HepG2 (cell line): ENCODE measurements at regions not wholly inside any gene's neighbourhood (a gene's known extent, or its start where the extent isn't known, plus 50 kb on each side); places are given as distances from the start of the nearest gene placed in this dataset.

Experiments
- ATAC-seq: fragments of 200-7000 bp; cut with Tn5 transposase; 3 replicates; pipeline ENCODE4 v1.9.1; 2020; ENCODE audit warnings: mild to moderate bottlenecking, moderate library complexity
- BruUV-seq: library from RNA; stranded (reverse); fragments of 400-500 nt; replicated peaks from 2 replicates; lab custom pipeline; 2021; lab: Mats Ljungman, UMichigan
- CTCF ChIA-PET: fragments of 300-600 bp; formaldehyde crosslinking; extraction: SDS; loops from one replicate; lab custom pipeline; 2021; ENCODE audit warnings: low total read pairs, inconsistent platforms, low intra/inter-chr PET ratio; lab: Yijun Ruan, JAX
- POLR2A ChIA-PET: fragments of 350-600 bp; sonication (Branson Sonifier 250); formaldehyde crosslinking; loops from one replicate; lab custom pipeline; 2020; ENCODE audit warnings: antibody characterized with exemption, inconsistent platforms; lab: Yijun Ruan, JAX
- DNase-seq: peaks from one replicate; pipeline ENCODE4 v3.0.0-alpha.2; 2015; ENCODE audit warnings: low spot score
- FAIRE-seq: peaks from 3 replicates; lab custom pipeline; 2011; peaks lifted over from hg19 to GRCh38; lab: Jason Lieb, UNC
- H2AFZ ChIP-seq: one replicate; pipeline ENCODE4 v1.6.1; 2011; ENCODE audit warnings: low read length, inconsistent platforms
- H3K27ac ChIP-seq: fragments of 300-600 bp; 3 replicates; pipeline ENCODE4 v1.8.0; 2011; ENCODE audit warnings: mixed run types, mild to moderate bottlenecking, mixed read lengths, low read length, inconsistent platforms; ENCODE audit not compliant: insufficient read depth; ENCODE audit errors: extremely low read length
- H3K27me3 ChIP-seq, 2 experiments: fragments of 200-600 bp in 1 of 2; 2 replicates in 1 of 2; 3 replicates in 1 of 2; pipeline versions ENCODE4 v1.6.0 to v1.8.0; 2011; ENCODE audit warnings: low read length in 2 of 2, mild to moderate bottlenecking in 2 of 2, moderate library complexity in 2 of 2, inconsistent platforms in 1 of 2; ENCODE audit not compliant: insufficient read depth in 2 of 2, control insufficient read depth in 1 of 2
- H3K36me3 ChIP-seq, 2 experiments: fragments of 200-600 bp in 1 of 2; replicated peaks in 1 of 2; 2 replicates in 1 of 2; 3 replicates in 1 of 2; pipeline versions ENCODE4 v1.5.1 to v1.8.0; 2011; ENCODE audit warnings: low read length in 2 of 2, inconsistent platforms in 1 of 2; ENCODE audit not compliant: insufficient read depth in 2 of 2, control insufficient read depth in 1 of 2
- H3K4me1 ChIP-seq: 2 replicates; pipeline ENCODE4 v1.5.1; 2012; ENCODE audit warnings: low read length, inconsistent platforms; ENCODE audit not compliant: insufficient read depth
- H3K4me2 ChIP-seq: 2 replicates; pipeline ENCODE4 v1.6.0; 2011; ENCODE audit warnings: low read depth, low read length, inconsistent platforms
- H3K4me3 ChIP-seq, 3 experiments: fragments of 200-600 bp in 1 of 3; sonication (generic), shearing (Covaris generic) in 1 of 3; replicated peaks in 1 of 3; 2 replicates each; pipeline ENCODE4 v1.5.1; 2011 to 2016; ENCODE audit warnings: low read length in 3 of 3, inconsistent platforms in 2 of 3, low read depth in 2 of 3, mild to moderate bottlenecking in 2 of 3, control low read depth in 1 of 3, mixed read lengths in 1 of 3; ENCODE audit not compliant: insufficient read depth in 1 of 3
- H3K79me2 ChIP-seq: one replicate; pipeline ENCODE4 v1.6.1; 2011; ENCODE audit warnings: low read length, inconsistent platforms; ENCODE audit not compliant: insufficient read depth
- H3K9ac ChIP-seq: 2 replicates; pipeline ENCODE4 v1.6.0; 2011; ENCODE audit warnings: mild to moderate bottlenecking, low read depth, low read length, inconsistent platforms; ENCODE audit not compliant: insufficient read depth
- H3K9me3 ChIP-seq: 2 replicates; pipeline ENCODE4 v1.5.1; 2012; ENCODE audit warnings: mild to moderate bottlenecking, low read length
- H4K20me1 ChIP-seq: 2 replicates; pipeline ENCODE4 v1.6.0; 2011; ENCODE audit warnings: inconsistent platforms, mild to moderate bottlenecking, low read length, moderate library complexity; ENCODE audit not compliant: insufficient read depth
- ATF7-NPFF ChIP-seq: sonication (generic); formaldehyde crosslinking; IDR thresholded peaks from 2 replicates; pipeline ENCODE4 v1.8.1; 2023; ENCODE audit warnings: mild to moderate bottlenecking, low read depth, missing genetic modification reagents, moderate library complexity
- CCAR2 ChIP-seq: fragments of 200-400 bp; formaldehyde crosslinking; optimal IDR thresholded peaks from 2 replicates; pipeline ENCODE3; 2018; ENCODE audit warnings: low read depth, mild to moderate bottlenecking, low read length, moderate library complexity
- GPN1 ChIP-seq: sonication (generic); formaldehyde crosslinking; IDR thresholded peaks from 2 replicates; pipeline ENCODE4 v1.5.1; 2020; ENCODE audit warnings: missing genetic modification reagents, borderline replicate concordance
- KAT7 ChIP-seq: IDR thresholded peaks from 2 replicates; pipeline ENCODE4 v1.6.1; 2018; ENCODE audit warnings: borderline replicate concordance, missing compliant biosample characterization
- MED8 ChIP-seq: sonication (generic); formaldehyde crosslinking; IDR thresholded peaks from 2 replicates; pipeline ENCODE4 v1.8.1; 2023; ENCODE audit warnings: mild to moderate bottlenecking, missing genetic modification reagents; ENCODE audit not compliant: insufficient replicate concordance
- MLLT10 ChIP-seq: sonication (generic); formaldehyde crosslinking; IDR thresholded peaks from 2 replicates; pipeline ENCODE4 v1.4.0; 2020; ENCODE audit warnings: missing genetic modification reagents
- NFATC3 ChIP-seq: sonication (generic); formaldehyde crosslinking; IDR thresholded peaks from 2 replicates; pipeline ENCODE4 v1.5.1; 2020; ENCODE audit warnings: mild to moderate bottlenecking, missing genetic modification reagents
- PITX1 ChIP-seq: sonication (generic); formaldehyde crosslinking; IDR thresholded peaks from 2 replicates; pipeline ENCODE4 v1.5.1; 2020; ENCODE audit warnings: mild to moderate bottlenecking, missing genetic modification reagents
- ZNF282 ChIP-seq: fragments of 450-650 bp; IDR thresholded peaks from 2 replicates; pipeline ENCODE4 v1.6.1; 2018; ENCODE audit not compliant: partially characterized antibody
- ZNF33A ChIP-seq: sonication (generic); formaldehyde crosslinking; IDR thresholded peaks from 2 replicates; pipeline ENCODE4 v1.5.1; 2020; ENCODE audit warnings: missing genetic modification reagents, mild to moderate bottlenecking, moderate library complexity, borderline replicate concordance
- ZNF350 ChIP-seq: sonication (generic); formaldehyde crosslinking; IDR thresholded peaks from 2 replicates; pipeline ENCODE4 v1.4.0; 2020; ENCODE audit warnings: mild to moderate bottlenecking, low read depth, missing genetic modification reagents, borderline replicate concordance
- ZNF619 ChIP-seq: sonication (generic); formaldehyde crosslinking; IDR thresholded peaks from 2 replicates; pipeline ENCODE4 v1.4.0; 2020; ENCODE audit warnings: mild to moderate bottlenecking, missing genetic modification reagents
- ZNF674 ChIP-seq: sonication (generic); formaldehyde crosslinking; IDR thresholded peaks from 2 replicates; pipeline ENCODE4 v1.5.0; 2020; ENCODE audit warnings: low read depth, mild to moderate bottlenecking, missing genetic modification reagents
- WGBS: methylation state at CpG from one replicate; pipeline ENCODE4 v1.1.6; 2017; ENCODE audit warnings: low lambda C conversion rate; 5-methylcytosine and 5-hydroxymethylcytosine counted together
- in situ Hi-C: cut with HindIII; loops from 2 replicates; pipeline ENCODE4 v1.10.0; 2017; ENCODE audit warnings: low pct_unique_long_range_greater_than_20kb; ENCODE audit not compliant: extremely low pct_ligation_motif_present
- intact Hi-C: fragments of 100-400 bp; cut with micrococcal nuclease; formaldehyde crosslinking; loops from one replicate; pipeline ENCODE4 v1.10.0; 2022; ENCODE audit not compliant: unreplicated experiment
- TF ChIP-seq, protein P1 (sequence below): sonication (generic); formaldehyde crosslinking; IDR thresholded peaks from 2 replicates; pipeline ENCODE4 v1.5.1; 2020; ENCODE audit warnings: missing genetic modification reagents, mild to moderate bottlenecking, borderline replicate concordance
- TF ChIP-seq, protein P2 (sequence below): sonication (generic); formaldehyde crosslinking; IDR thresholded peaks from 2 replicates; pipeline ENCODE4 v1.8.0; 2022; ENCODE audit warnings: low read depth, missing genetic modification reagents
- TF ChIP-seq, protein P3 (sequence below): sonication (generic); formaldehyde crosslinking; IDR thresholded peaks from 2 replicates; pipeline ENCODE4 v1.5.0; 2020; ENCODE audit warnings: missing genetic modification reagents, mild to moderate bottlenecking, borderline replicate concordance
- TF ChIP-seq, protein P4 (sequence below): sonication (generic); formaldehyde crosslinking; IDR thresholded peaks from 2 replicates; pipeline ENCODE4 v1.4.0; 2020; ENCODE audit warnings: mild to moderate bottlenecking, missing genetic modification reagents
- TF ChIP-seq, protein P5 (sequence below): sonication (generic); formaldehyde crosslinking; IDR thresholded peaks from 2 replicates; pipeline ENCODE4 v1.4.0; 2020; ENCODE audit warnings: mild to moderate bottlenecking, low read depth, missing genetic modification reagents

DNA sequence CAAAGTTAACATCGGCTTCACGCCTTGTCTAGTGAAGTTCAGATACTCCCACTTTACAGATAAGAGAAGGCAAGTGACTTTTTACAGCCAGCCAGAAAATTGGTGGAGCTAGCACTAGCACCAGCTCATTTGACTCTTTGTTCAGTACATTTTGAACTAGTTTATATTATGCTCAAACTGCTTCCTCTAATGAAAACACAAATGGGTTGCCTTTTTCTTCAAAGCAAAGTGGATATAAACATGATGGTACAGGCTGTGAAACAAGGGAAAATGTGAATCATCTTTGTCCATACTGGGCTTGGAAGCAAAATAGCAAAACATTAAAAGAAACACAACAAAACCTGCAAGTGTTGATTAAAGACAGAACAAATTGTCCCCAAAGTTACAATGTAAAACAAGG lies 99.6 kb upstream of the LHCGR start:
- WGBS = 2% methylated on average over 2 of the region's 2 CpGs
- no TSS peak for BruUV-seq
- Histone ChIP-seq H3K27ac (no peak overlapping the region), H3K27me3 (no peaks in the 10 kb centered on the region), H3K36me3 (no peaks in the 10 kb centered on the region), H2AFZ (no peak overlapping the region), H3K9me3 (no peaks in the 10 kb centered on the region), H3K79me2 (no peaks in the 10 kb centered on the region), H3K4me3 (no peak overlapping the region), H3K9ac (no peak overlapping the region), H3K4me1 (no peaks in the 10 kb centered on the region), H3K4me2 (no peak overlapping the region), H4K20me1 (no peaks in the 10 kb centered on the region)
- DNase-seq = no peak
- no peak for ATAC-seq
- no peak for FAIRE-seq
- CTCF ChIA-PET = no interaction called here
- in situ Hi-C loops = no loop called here
- POLR2A ChIA-PET = no interaction called here
- intact Hi-C loops = no loop called here
- TF ChIP-seq, protein P1, sequence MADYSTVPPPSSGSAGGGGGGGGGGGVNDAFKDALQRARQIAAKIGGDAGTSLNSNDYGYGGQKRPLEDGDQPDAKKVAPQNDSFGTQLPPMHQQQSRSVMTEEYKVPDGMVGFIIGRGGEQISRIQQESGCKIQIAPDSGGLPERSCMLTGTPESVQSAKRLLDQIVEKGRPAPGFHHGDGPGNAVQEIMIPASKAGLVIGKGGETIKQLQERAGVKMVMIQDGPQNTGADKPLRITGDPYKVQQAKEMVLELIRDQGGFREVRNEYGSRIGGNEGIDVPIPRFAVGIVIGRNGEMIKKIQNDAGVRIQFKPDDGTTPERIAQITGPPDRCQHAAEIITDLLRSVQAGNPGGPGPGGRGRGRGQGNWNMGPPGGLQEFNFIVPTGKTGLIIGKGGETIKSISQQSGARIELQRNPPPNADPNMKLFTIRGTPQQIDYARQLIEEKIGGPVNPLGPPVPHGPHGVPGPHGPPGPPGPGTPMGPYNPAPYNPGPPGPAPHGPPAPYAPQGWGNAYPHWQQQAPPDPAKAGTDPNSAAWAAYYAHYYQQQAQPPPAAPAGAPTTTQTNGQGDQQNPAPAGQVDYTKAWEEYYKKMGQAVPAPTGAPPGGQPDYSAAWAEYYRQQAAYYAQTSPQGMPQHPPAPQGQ (CRISPR knock-in tag) = no peak
- TF ChIP-seq, protein P2, sequence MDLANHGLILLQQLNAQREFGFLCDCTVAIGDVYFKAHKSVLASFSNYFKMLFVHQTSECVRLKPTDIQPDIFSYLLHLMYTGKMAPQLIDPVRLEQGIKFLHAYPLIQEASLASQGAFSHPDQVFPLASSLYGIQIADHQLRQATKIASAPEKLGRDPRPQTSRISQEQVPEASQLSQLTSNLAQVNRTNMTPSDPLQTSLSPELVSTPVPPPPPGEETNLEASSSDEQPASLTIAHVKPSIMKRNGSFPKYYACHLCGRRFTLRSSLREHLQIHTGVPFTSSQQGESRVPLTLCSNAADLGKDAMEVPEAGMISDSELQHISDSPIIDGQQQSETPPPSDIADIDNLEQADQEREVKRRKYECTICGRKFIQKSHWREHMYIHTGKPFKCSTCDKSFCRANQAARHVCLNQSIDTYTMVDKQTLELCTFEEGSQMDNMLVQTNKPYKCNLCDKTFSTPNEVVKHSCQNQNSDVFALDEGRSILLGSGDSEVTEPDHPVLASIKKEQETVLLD = no peak
- TF ChIP-seq CCAR2 (no peak), ZNF619 (CRISPR knock-in tag) (no peak), ZNF674 (CRISPR knock-in tag) (no peak), KAT7 (no peak), MED8 (CRISPR knock-in tag) (no peak), NFATC3 (CRISPR knock-in tag) (no peak), GPN1 (CRISPR knock-in tag) (no peak), ZNF282 (no peak), PITX1 (CRISPR knock-in tag) (no peak), ATF7-NPFF (CRISPR knock-in tag) (no peak), MLLT10 (no peak), ZNF33A (CRISPR knock-in tag) (no peak), ZNF350 (CRISPR knock-in tag) (no peak)
- TF ChIP-seq, protein P3, sequence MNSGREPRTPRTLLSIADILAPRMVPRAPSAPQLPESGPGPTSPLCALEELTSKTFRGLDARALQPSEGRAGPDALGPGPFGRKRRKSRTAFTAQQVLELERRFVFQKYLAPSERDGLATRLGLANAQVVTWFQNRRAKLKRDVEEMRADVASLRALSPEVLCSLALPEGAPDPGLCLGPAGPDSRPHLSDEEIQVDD (CRISPR knock-in tag) = no peak
- TF ChIP-seq, protein P4, sequence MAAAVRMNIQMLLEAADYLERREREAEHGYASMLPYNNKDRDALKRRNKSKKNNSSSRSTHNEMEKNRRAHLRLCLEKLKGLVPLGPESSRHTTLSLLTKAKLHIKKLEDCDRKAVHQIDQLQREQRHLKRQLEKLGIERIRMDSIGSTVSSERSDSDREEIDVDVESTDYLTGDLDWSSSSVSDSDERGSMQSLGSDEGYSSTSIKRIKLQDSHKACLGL (CRISPR knock-in tag) = no peak
- TF ChIP-seq, protein P5, sequence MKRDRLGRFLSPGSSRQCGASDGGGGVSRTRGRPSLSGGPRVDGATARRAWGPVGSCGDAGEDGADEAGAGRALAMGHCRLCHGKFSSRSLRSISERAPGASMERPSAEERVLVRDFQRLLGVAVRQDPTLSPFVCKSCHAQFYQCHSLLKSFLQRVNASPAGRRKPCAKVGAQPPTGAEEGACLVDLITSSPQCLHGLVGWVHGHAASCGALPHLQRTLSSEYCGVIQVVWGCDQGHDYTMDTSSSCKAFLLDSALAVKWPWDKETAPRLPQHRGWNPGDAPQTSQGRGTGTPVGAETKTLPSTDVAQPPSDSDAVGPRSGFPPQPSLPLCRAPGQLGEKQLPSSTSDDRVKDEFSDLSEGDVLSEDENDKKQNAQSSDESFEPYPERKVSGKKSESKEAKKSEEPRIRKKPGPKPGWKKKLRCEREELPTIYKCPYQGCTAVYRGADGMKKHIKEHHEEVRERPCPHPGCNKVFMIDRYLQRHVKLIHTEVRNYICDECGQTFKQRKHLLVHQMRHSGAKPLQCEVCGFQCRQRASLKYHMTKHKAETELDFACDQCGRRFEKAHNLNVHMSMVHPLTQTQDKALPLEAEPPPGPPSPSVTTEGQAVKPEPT (CRISPR knock-in tag) = no peak
